Endodermal cell (in vitro differentiated cells): ENCODE measurements at regions not wholly inside any gene's neighbourhood (a gene's known extent, or its start where the extent isn't known, plus 50 kb on each side); places are given as distances from the start of the nearest gene placed in this dataset.

Experiments used
- DNase-seq: peaks from one replicate; pipeline ENCODE4 v3.0.0-alpha.2; 2017
- H3K27ac ChIP-seq: 2 replicates; pipeline ENCODE4 v1.5.1; 2013; ENCODE audit warnings: mild to moderate bottlenecking, low read depth, low read length, moderate library complexity
- H3K27me3 ChIP-seq: 2 replicates; pipeline ENCODE4 v1.6.1; 2013; ENCODE audit warnings: mild to moderate bottlenecking, low read length, moderate library complexity; ENCODE audit not compliant: insufficient read depth, control insufficient read depth, poor library complexity, severe bottlenecking
- H3K36me3 ChIP-seq: 2 replicates; pipeline ENCODE4 v1.7.0; 2013; ENCODE audit warnings: mild to moderate bottlenecking, low read length, moderate library complexity; ENCODE audit not compliant: control insufficient read depth, insufficient read depth
- H3K4me1 ChIP-seq: one replicate; pipeline ENCODE4 v1.7.0; 2013; ENCODE audit warnings: low read length; ENCODE audit not compliant: control insufficient read depth, insufficient read depth
- H3K4me3 ChIP-seq: 2 replicates; pipeline ENCODE4 v1.5.1; 2013; ENCODE audit warnings: mild to moderate bottlenecking, low read length, moderate library complexity
- H3K9ac ChIP-seq: 2 replicates; pipeline ENCODE4 v1.6.1; 2013; ENCODE audit warnings: mild to moderate bottlenecking, low read length, moderate library complexity; ENCODE audit not compliant: poor library complexity, severe bottlenecking; ENCODE audit errors: extremely low read depth
- H3K9me3 ChIP-seq: 2 replicates; pipeline ENCODE4 v1.6.1; 2013; ENCODE audit warnings: mild to moderate bottlenecking, low read length, moderate library complexity; ENCODE audit not compliant: control insufficient read depth
- H3K27ac Mint-ChIP-seq: 2 replicates; pipeline ENCODE4 v1.8.0; 2020; ENCODE audit warnings: mixed read lengths
- H3K27me3 Mint-ChIP-seq: 2 replicates; pipeline ENCODE4 v1.8.0; 2021; ENCODE audit warnings: mild to moderate bottlenecking, mixed read lengths; ENCODE audit not compliant: insufficient read depth
- H3K36me3 Mint-ChIP-seq: 2 replicates; pipeline ENCODE4 v1.8.0; 2020; ENCODE audit warnings: low read depth, mixed read lengths
- H3K4me1 Mint-ChIP-seq: 2 replicates; pipeline ENCODE4 v1.8.0; 2020; ENCODE audit warnings: mixed read lengths
- H3K4me3 Mint-ChIP-seq: 2 replicates; pipeline ENCODE4 v1.8.0; 2020; ENCODE audit warnings: mild to moderate bottlenecking, moderate library complexity, mixed read lengths
- H3K9me3 Mint-ChIP-seq: 2 replicates; pipeline ENCODE4 v1.8.0; 2020; ENCODE audit warnings: mild to moderate bottlenecking, mixed read lengths
- CTCF ChIP-seq: fragments of 200-600 bp; sonication (generic); conservative IDR thresholded peaks from 2 replicates; pipeline ENCODE4 v1.5.0; 2021; ENCODE audit warnings: antibody characterized with exemption, mild to moderate bottlenecking
- WGBS, 2 experiments: methylation state at CpG; one replicate each; pipeline versions ENCODE4 v1.1.5 to v1.1.7; 2013; ENCODE audit warnings: missing lambda C conversion rate in 2 of 2, mixed read lengths in 1 of 2; ENCODE audit not compliant: insufficient coverage in 1 of 2, insufficient read length in 1 of 2; 5-methylcytosine and 5-hydroxymethylcytosine counted together

GRCh38 chr2:215851696-215852095, 161.7 kb downstream of the MREG start:
- no peak for DNase-seq
- no peaks in the 10 kb centered on the region for H3K36me3 ChIP-seq
- Mint-ChIP-seq H3K4me3 (no peak overlapping the region), H3K27me3 (no peaks in the 10 kb centered on the region), H3K27ac (no peak overlapping the region), H3K9me3 (peaks cover 16% of the 10 kb centered on the region), H3K36me3 (no peaks in the 10 kb centered on the region), H3K4me1 (no peaks in the 10 kb centered on the region)
- no peaks in the 10 kb centered on the region for H3K27me3 ChIP-seq
- no peak overlapping the region for H3K9ac ChIP-seq
- no peaks in the 10 kb centered on the region for H3K4me1 ChIP-seq
- no peak overlapping the region for H3K4me3 ChIP-seq
- no peak for TF ChIP-seq CTCF
- H3K9me3 ChIP-seq = peaks cover 8% of the 10 kb centered on the region
- H3K27ac ChIP-seq = no peak overlapping the region

- Mint-ChIP-seq H3K27ac (no peak overlapping the region), H3K36me3 (no peaks in the 10 kb centered on the region), H3K4me3 (no peak overlapping the region), H3K27me3 (no peaks in the 10 kb centered on the region), H3K4me1 (no peaks in the 10 kb centered on the region), H3K9me3 (peaks cover 16% of the 10 kb centered on the region)
- WGBS, 2 experiments = 86 to 92% methylated on average over 2 of the region's 2 CpGs
- no peak overlapping the region for H3K9ac ChIP-seq
- peaks cover 8% of the 10 kb centered on the region for H3K9me3 ChIP-seq
- DNase-seq = no peak
- no peak for TF ChIP-seq CTCF
- no peaks in the 10 kb centered on the region for H3K4me1 ChIP-seq
- H3K27ac ChIP-seq = no peak overlapping the region
- no peaks in the 10 kb centered on the region for H3K27me3 ChIP-seq
- no peaks in the 10 kb centered on the region for H3K36me3 ChIP-seq
- no peak overlapping the region for H3K4me3 ChIP-seq
Observed at GRCh38 chr2:215851082-215851481, 162.3 kb downstream of the MREG start.

- Histone ChIP-seq H3K27ac (no peak overlapping the region), H3K4me3 (no peak overlapping the region), H3K36me3 (no peaks in the 10 kb centered on the region), H3K9me3 (peaks cover 8% of the 10 kb centered on the region), H3K9ac (no peak overlapping the region), H3K27me3 (no peaks in the 10 kb centered on the region), H3K4me1 (no peaks in the 10 kb centered on the region)
- H3K4me1 Mint-ChIP-seq = no peaks in the 10 kb centered on the region
- TF ChIP-seq CTCF = no peak
- WGBS, 2 experiments = 91 to 100% methylated on average over 2 to 4 of the region's 4 CpGs
- H3K27me3 Mint-ChIP-seq = no peaks in the 10 kb centered on the region
- H3K27ac Mint-ChIP-seq = no peak overlapping the region
- H3K9me3 Mint-ChIP-seq = peaks cover 16% of the 10 kb centered on the region
- no peak for DNase-seq
- no peak overlapping the region for H3K4me3 Mint-ChIP-seq
- H3K36me3 Mint-ChIP-seq = no peaks in the 10 kb centered on the region
Observed at GRCh38 chr2:215850380-215850779, 163.0 kb downstream of the MREG start.
